GM12878 (cell line): ENCODE measurements at regions not wholly inside any gene's neighbourhood (a gene's known extent, or its start where the extent isn't known, plus 50 kb on each side); places are given as distances from the start of the nearest gene placed in this dataset.

Experiments
- IKZF1 ChIP-seq: fragments of 450-650 bp; conservative IDR thresholded peaks from 2 replicates; pipeline ENCODE4 v1.6.1; 2017; ENCODE audit warnings: antibody characterized with exemption, mild to moderate bottlenecking
- JUND ChIP-seq: IDR thresholded peaks from 2 replicates; pipeline ENCODE4 v1.6.1; 2012; ENCODE audit warnings: low read depth, mild to moderate bottlenecking, low read length, improper control_type of control experiment, moderate library complexity
- TF ChIP-seq, protein P1 (sequence below): fragments of 450-650 bp; formaldehyde crosslinking; IDR thresholded peaks from 2 replicates; pipeline ENCODE4 v1.4.0; 2020; ENCODE audit warnings: mild to moderate bottlenecking, moderate library complexity
- TF ChIP-seq, protein P2 (sequence below): fragments of 150-350 bp; IDR thresholded peaks from 2 replicates; pipeline ENCODE4 v1.6.1; 2016; ENCODE audit warnings: low read depth, low read length
- TF ChIP-seq, protein P3 (sequence below): fragments of 450-650 bp; IDR thresholded peaks from 2 replicates; pipeline ENCODE4 v1.6.1; 2017; ENCODE audit warnings: borderline replicate concordance
- TF ChIP-seq, protein P4 (sequence below), 3 experiments: IDR thresholded peaks in 2 of 3; conservative IDR thresholded peaks in 1 of 3; 2 replicates each; pipeline ENCODE4 v1.5.1; 2011; ENCODE audit warnings: low read depth in 3 of 3, low read length in 3 of 3, mild to moderate bottlenecking in 3 of 3, control low read depth in 2 of 3, moderate library complexity in 2 of 3, inconsistent platforms in 1 of 3, mixed read lengths in 1 of 3; ENCODE audit not compliant: control insufficient read depth in 2 of 3, insufficient read depth in 1 of 3; ENCODE audit errors: extremely low read depth in 1 of 3
- TF ChIP-seq, protein P5 (sequence below): fragments of 450-650 bp; IDR thresholded peaks from 2 replicates; pipeline ENCODE4 v1.6.1; 2017; ENCODE audit warnings: antibody characterized with exemption, mild to moderate bottlenecking, moderate library complexity

DNA sequence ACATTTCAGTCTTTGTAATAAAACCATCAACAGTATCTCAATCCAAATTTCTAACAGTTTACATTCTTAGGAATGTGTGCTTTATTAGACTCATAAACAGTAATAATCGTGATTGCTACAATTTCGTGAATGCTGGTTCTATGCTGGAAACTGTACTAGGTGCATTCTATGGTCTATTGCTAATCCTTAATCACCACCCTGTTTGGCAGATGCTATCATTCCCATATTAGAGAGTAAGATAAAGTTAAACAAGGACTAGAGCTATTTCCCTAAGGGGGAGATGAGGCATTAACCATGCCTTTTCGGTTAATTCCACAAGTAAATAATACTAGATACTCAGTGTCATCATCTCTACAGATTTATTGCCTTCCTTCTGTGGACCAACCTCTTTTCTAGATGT, 244.0 kb downstream of the PAX3 start (continued):
- TF ChIP-seq, protein P1, sequence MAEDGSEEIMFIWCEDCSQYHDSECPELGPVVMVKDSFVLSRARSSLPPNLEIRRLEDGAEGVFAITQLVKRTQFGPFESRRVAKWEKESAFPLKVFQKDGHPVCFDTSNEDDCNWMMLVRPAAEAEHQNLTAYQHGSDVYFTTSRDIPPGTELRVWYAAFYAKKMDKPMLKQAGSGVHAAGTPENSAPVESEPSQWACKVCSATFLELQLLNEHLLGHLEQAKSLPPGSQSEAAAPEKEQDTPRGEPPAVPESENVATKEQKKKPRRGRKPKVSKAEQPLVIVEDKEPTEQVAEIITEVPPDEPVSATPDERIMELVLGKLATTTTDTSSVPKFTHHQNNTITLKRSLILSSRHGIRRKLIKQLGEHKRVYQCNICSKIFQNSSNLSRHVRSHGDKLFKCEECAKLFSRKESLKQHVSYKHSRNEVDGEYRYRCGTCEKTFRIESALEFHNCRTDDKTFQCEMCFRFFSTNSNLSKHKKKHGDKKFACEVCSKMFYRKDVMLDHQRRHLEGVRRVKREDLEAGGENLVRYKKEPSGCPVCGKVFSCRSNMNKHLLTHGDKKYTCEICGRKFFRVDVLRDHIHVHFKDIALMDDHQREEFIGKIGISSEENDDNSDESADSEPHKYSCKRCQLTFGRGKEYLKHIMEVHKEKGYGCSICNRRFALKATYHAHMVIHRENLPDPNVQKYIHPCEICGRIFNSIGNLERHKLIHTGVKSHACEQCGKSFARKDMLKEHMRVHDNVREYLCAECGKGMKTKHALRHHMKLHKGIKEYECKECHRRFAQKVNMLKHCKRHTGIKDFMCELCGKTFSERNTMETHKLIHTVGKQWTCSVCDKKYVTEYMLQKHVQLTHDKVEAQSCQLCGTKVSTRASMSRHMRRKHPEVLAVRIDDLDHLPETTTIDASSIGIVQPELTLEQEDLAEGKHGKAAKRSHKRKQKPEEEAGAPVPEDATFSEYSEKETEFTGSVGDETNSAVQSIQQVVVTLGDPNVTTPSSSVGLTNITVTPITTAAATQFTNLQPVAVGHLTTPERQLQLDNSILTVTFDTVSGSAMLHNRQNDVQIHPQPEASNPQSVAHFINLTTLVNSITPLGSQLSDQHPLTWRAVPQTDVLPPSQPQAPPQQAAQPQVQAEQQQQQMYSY = no peak
- TF ChIP-seq, protein P2, sequence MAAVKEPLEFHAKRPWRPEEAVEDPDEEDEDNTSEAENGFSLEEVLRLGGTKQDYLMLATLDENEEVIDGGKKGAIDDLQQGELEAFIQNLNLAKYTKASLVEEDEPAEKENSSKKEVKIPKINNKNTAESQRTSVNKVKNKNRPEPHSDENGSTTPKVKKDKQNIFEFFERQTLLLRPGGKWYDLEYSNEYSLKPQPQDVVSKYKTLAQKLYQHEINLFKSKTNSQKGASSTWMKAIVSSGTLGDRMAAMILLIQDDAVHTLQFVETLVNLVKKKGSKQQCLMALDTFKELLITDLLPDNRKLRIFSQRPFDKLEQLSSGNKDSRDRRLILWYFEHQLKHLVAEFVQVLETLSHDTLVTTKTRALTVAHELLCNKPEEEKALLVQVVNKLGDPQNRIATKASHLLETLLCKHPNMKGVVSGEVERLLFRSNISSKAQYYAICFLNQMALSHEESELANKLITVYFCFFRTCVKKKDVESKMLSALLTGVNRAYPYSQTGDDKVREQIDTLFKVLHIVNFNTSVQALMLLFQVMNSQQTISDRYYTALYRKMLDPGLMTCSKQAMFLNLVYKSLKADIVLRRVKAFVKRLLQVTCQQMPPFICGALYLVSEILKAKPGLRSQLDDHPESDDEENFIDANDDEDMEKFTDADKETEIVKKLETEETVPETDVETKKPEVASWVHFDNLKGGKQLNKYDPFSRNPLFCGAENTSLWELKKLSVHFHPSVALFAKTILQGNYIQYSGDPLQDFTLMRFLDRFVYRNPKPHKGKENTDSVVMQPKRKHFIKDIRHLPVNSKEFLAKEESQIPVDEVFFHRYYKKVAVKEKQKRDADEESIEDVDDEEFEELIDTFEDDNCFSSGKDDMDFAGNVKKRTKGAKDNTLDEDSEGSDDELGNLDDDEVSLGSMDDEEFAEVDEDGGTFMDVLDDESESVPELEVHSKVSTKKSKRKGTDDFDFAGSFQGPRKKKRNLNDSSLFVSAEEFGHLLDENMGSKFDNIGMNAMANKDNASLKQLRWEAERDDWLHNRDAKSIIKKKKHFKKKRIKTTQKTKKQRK = no peak
- TF ChIP-seq IKZF1 (no peak), JUND (no peak)
- TF ChIP-seq, protein P3, sequence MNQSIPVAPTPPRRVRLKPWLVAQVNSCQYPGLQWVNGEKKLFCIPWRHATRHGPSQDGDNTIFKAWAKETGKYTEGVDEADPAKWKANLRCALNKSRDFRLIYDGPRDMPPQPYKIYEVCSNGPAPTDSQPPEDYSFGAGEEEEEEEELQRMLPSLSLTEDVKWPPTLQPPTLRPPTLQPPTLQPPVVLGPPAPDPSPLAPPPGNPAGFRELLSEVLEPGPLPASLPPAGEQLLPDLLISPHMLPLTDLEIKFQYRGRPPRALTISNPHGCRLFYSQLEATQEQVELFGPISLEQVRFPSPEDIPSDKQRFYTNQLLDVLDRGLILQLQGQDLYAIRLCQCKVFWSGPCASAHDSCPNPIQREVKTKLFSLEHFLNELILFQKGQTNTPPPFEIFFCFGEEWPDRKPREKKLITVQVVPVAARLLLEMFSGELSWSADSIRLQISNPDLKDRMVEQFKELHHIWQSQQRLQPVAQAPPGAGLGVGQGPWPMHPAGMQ = no peak
- TF ChIP-seq, protein P4, sequence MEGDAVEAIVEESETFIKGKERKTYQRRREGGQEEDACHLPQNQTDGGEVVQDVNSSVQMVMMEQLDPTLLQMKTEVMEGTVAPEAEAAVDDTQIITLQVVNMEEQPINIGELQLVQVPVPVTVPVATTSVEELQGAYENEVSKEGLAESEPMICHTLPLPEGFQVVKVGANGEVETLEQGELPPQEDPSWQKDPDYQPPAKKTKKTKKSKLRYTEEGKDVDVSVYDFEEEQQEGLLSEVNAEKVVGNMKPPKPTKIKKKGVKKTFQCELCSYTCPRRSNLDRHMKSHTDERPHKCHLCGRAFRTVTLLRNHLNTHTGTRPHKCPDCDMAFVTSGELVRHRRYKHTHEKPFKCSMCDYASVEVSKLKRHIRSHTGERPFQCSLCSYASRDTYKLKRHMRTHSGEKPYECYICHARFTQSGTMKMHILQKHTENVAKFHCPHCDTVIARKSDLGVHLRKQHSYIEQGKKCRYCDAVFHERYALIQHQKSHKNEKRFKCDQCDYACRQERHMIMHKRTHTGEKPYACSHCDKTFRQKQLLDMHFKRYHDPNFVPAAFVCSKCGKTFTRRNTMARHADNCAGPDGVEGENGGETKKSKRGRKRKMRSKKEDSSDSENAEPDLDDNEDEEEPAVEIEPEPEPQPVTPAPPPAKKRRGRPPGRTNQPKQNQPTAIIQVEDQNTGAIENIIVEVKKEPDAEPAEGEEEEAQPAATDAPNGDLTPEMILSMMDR (IDR thresholded peaks at IDR 0.05 in 2 of 3, conservative IDR thresholded peaks at IDR 0.05 in 1 of 3; ENCODE audit: control insufficient read depth in 2 of 3, extremely low read depth in 1 of 3, insufficient read depth in 1 of 3, low read depth in 3 of 3, low read length in 3 of 3) = no peak
- TF ChIP-seq, protein P5, sequence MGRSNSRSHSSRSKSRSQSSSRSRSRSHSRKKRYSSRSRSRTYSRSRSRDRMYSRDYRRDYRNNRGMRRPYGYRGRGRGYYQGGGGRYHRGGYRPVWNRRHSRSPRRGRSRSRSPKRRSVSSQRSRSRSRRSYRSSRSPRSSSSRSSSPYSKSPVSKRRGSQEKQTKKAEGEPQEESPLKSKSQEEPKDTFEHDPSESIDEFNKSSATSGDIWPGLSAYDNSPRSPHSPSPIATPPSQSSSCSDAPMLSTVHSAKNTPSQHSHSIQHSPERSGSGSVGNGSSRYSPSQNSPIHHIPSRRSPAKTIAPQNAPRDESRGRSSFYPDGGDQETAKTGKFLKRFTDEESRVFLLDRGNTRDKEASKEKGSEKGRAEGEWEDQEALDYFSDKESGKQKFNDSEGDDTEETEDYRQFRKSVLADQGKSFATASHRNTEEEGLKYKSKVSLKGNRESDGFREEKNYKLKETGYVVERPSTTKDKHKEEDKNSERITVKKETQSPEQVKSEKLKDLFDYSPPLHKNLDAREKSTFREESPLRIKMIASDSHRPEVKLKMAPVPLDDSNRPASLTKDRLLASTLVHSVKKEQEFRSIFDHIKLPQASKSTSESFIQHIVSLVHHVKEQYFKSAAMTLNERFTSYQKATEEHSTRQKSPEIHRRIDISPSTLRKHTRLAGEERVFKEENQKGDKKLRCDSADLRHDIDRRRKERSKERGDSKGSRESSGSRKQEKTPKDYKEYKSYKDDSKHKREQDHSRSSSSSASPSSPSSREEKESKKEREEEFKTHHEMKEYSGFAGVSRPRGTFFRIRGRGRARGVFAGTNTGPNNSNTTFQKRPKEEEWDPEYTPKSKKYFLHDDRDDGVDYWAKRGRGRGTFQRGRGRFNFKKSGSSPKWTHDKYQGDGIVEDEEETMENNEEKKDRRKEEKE = no peak
